A549 (cell line): ENCODE measurements at regions not wholly inside any gene's neighbourhood (a gene's known extent, or its start where the extent isn't known, plus 50 kb on each side); places are given as distances from the start of the nearest gene placed in this dataset.

Source experiments
- ATAC-seq, 2 experiments: fragments of 200-7000 bp in 1 of 2; fragments of >200 bp in 1 of 2; cut with Nextera tagmentation in 1 of 2; cut with Tn5 transposase in 1 of 2; 3 replicates each; pipeline versions ENCODE4 v1.8.0 to v1.9.1; 2018 to 2020; ENCODE audit warnings: mild to moderate bottlenecking in 1 of 2, moderate library complexity in 1 of 2
- CTCF ChIA-PET: fragments of 300-600 bp; sonication (Branson Sonifier 250); formaldehyde crosslinking; extraction: SDS; loops from one replicate; lab custom pipeline; 2021; ENCODE audit warnings: antibody characterized with exemption, inconsistent platforms; lab: Yijun Ruan, JAX
- POLR2A ChIA-PET: fragments of 350-600 bp; formaldehyde crosslinking; extraction: SDS; loops from one replicate; lab custom pipeline; 2021; ENCODE audit warnings: antibody characterized with exemption, inconsistent platforms; lab: Yijun Ruan, JAX
- DNase-seq, 2 experiments: peaks; one replicate each; pipeline versions ENCODE4 v3.0.0 to v3.0.0-alpha.2; 2011 to 2016; ENCODE audit warnings: low read depth in 1 of 2, low spot score in 1 of 2
- FAIRE-seq: peaks from 2 replicates; lab custom pipeline; 2011; peaks lifted over from hg19 to GRCh38; lab: Jason Lieb, UNC
- H3K27ac ChIP-seq, 2 experiments: fragments of >200 bp; sonication (Bioruptor Twin); formaldehyde crosslinking; 3 replicates each; pipeline ENCODE4 v1.5.1; 2016 to 2017
- H3K4me1 ChIP-seq: fragments of >200 bp; sonication (Bioruptor Twin); formaldehyde crosslinking; 3 replicates; pipeline ENCODE4 v1.6.1; 2016
- H3K4me2 ChIP-seq: fragments of >200 bp; sonication (Bioruptor Twin); formaldehyde crosslinking; 3 replicates; pipeline ENCODE4 v1.6.1; 2016
- H3K4me3 ChIP-seq: fragments of >200 bp; sonication (Bioruptor Twin); formaldehyde crosslinking; 3 replicates; pipeline ENCODE4 v1.5.1; 2016
- H3K9me3 ChIP-seq: fragments of >200 bp; sonication (Bioruptor Twin); formaldehyde crosslinking; 3 replicates; pipeline ENCODE4 v1.6.1; 2016
- CHD4 ChIP-seq: fragments of 200-600 bp; sonication (generic); IDR thresholded peaks from 2 replicates; pipeline ENCODE4 v1.6.1; 2016; ENCODE audit warnings: antibody characterized with exemption, mild to moderate bottlenecking, borderline replicate concordance
- CTCF ChIP-seq: fragments of >200 bp; sonication (Bioruptor Twin); formaldehyde crosslinking; IDR thresholded peaks from 3 replicates; pipeline ENCODE4 v1.5.1; 2016
- E2F6 ChIP-seq: IDR thresholded peaks from 2 replicates; pipeline ENCODE4 v1.6.1; 2012; ENCODE audit warnings: low read depth, borderline replicate concordance
- EHMT2 ChIP-seq: fragments of 200-600 bp; sonication (generic); IDR thresholded peaks from 2 replicates; pipeline ENCODE4 v1.6.1; 2016; ENCODE audit warnings: antibody characterized with exemption, low read depth, mild to moderate bottlenecking, moderate library complexity
- ELK1 ChIP-seq: fragments of 150-350 bp; IDR thresholded peaks from 2 replicates; pipeline ENCODE4 v1.6.1; 2014; ENCODE audit warnings: low read depth, mild to moderate bottlenecking, low read length
- EP300 ChIP-seq, 2 experiments: fragments of >200 bp; sonication (Bioruptor Twin); formaldehyde crosslinking; IDR thresholded peaks; 2 replicates in 1 of 2; 3 replicates in 1 of 2; pipeline ENCODE4 v1.6.1; 2016 to 2017
- ESRRA ChIP-seq: fragments of 150-350 bp; IDR thresholded peaks from 2 replicates; pipeline ENCODE4 v1.6.1; 2014; ENCODE audit warnings: mild to moderate bottlenecking, low read length, borderline replicate concordance
- FOSB ChIP-seq: fragments of 250-450 bp; sonication (Bioruptor Pico); IDR thresholded peaks from 2 replicates; pipeline ENCODE4 v1.5.0; 2020; ENCODE audit warnings: mild to moderate bottlenecking, moderate library complexity
- FOSL2 ChIP-seq, 2 experiments: fragments of 450-650 bp in 1 of 2; fragments of >200 bp in 1 of 2; sonication (Bioruptor Twin) in 1 of 2; formaldehyde crosslinking; IDR thresholded peaks; 2 replicates each; pipeline versions ENCODE4 v1.5.0 to v1.6.1; 2016 to 2020; ENCODE audit warnings: mild to moderate bottlenecking in 1 of 2, moderate library complexity in 1 of 2
- GATA3 ChIP-seq: IDR thresholded peaks from 2 replicates; pipeline ENCODE4 v1.6.1; 2012; ENCODE audit warnings: borderline replicate concordance
- HMGXB4 ChIP-seq: fragments of 250-450 bp; sonication (Bioruptor Pico); IDR thresholded peaks from 2 replicates; pipeline ENCODE4 v1.5.0; 2021; ENCODE audit warnings: mild to moderate bottlenecking, moderate library complexity, borderline replicate concordance
- HOXA7 ChIP-seq: fragments of 250-450 bp; sonication (Bioruptor Pico); IDR thresholded peaks from 2 replicates; pipeline ENCODE4 v1.5.0; 2020; ENCODE audit warnings: mild to moderate bottlenecking, moderate library complexity
- HOXB5 ChIP-seq: fragments of 250-450 bp; sonication (Bioruptor Pico); IDR thresholded peaks from 2 replicates; pipeline ENCODE4 v1.5.0; 2020; ENCODE audit warnings: mild to moderate bottlenecking, moderate library complexity
- JUN ChIP-seq, 2 experiments: fragments of >200 bp; sonication (Bioruptor Twin); formaldehyde crosslinking; IDR thresholded peaks; 2 replicates in 1 of 2; 3 replicates in 1 of 2; pipeline ENCODE4 v1.6.1; 2016 to 2017
- KDM5A ChIP-seq: fragments of 200-600 bp; sonication (generic); IDR thresholded peaks from 2 replicates; pipeline ENCODE4 v1.6.1; 2016; ENCODE audit warnings: antibody characterized with exemption, mild to moderate bottlenecking
- MAFK ChIP-seq: fragments of 450-650 bp; IDR thresholded peaks from 2 replicates; pipeline ENCODE4 v1.6.1; 2014; ENCODE audit not compliant: partially characterized antibody
- MAX ChIP-seq: IDR thresholded peaks from 2 replicates; pipeline ENCODE4 v1.6.1; 2012
- MAZ ChIP-seq: fragments of 150-350 bp; IDR thresholded peaks from 2 replicates; pipeline ENCODE4 v1.6.1; 2014; ENCODE audit warnings: antibody characterized with exemption, low read depth, low read length, borderline replicate concordance
- NFE2L2 ChIP-seq: fragments of 150-350 bp; conservative IDR thresholded peaks from 2 replicates; pipeline ENCODE4 v1.6.1; 2014; ENCODE audit warnings: low read length
- NPAS2 ChIP-seq: fragments of 250-450 bp; sonication (Bioruptor Pico); IDR thresholded peaks from 2 replicates; pipeline ENCODE4 v1.8.0; 2022; ENCODE audit warnings: mild to moderate bottlenecking, moderate library complexity, borderline replicate concordance
- PBX3 ChIP-seq: IDR thresholded peaks from 2 replicates; pipeline ENCODE4 v1.6.1; 2012
- RARB ChIP-seq: fragments of 250-450 bp; sonication (Bioruptor Pico); IDR thresholded peaks from 2 replicates; pipeline ENCODE4 v1.8.0; 2021; ENCODE audit warnings: mild to moderate bottlenecking, moderate library complexity
- REST ChIP-seq: fragments of 200-600 bp; sonication (generic); IDR thresholded peaks from 2 replicates; pipeline ENCODE4 v1.6.1; 2016; ENCODE audit warnings: antibody characterized with exemption, mild to moderate bottlenecking, moderate library complexity
- RNF2 ChIP-seq: fragments of 200-600 bp; sonication (generic); IDR thresholded peaks from 2 replicates; pipeline ENCODE4 v1.6.1; 2016; ENCODE audit warnings: low read depth, mild to moderate bottlenecking, antibody characterized with exemption, moderate library complexity, borderline replicate concordance
- SREBF2 ChIP-seq: fragments of 450-650 bp; IDR thresholded peaks from 2 replicates; pipeline ENCODE4 v1.6.1; 2014; ENCODE audit warnings: mild to moderate bottlenecking, moderate library complexity
- TP53 ChIP-seq: fragments of 250-450 bp; sonication (Bioruptor Pico); IDR thresholded peaks from 2 replicates; pipeline ENCODE4 v1.5.0; 2021; ENCODE audit warnings: mild to moderate bottlenecking, moderate library complexity
- ZFP36 ChIP-seq: fragments of 450-650 bp; IDR thresholded peaks from 2 replicates; pipeline ENCODE4 v1.6.1; 2014; ENCODE audit warnings: borderline replicate concordance; ENCODE audit not compliant: partially characterized antibody
- WGBS: methylation state at CpG from one replicate; pipeline ENCODE4 v1.1.6; 2017; ENCODE audit errors: missing lambda C conversion rate; 5-methylcytosine and 5-hydroxymethylcytosine counted together

GRCh38 chr5:72572236-72572765 lies 65.1 kb upstream of the ZNF366 start:
- DNase-seq (no peak), FAIRE-seq (no peak), ATAC-seq (no peak)
- WGBS, result 67% methylated on average over 4 of the region's 4 CpGs
- H3K9me3 ChIP-seq, result no peaks in the 10 kb centered on the region; the same call in 1 of the 3 replicates
- no peak overlapping the region for H3K4me2 ChIP-seq
- H3K4me1 ChIP-seq, result no peaks in the 10 kb centered on the region
- TF ChIP-seq RNF2 (no peak), TP53 (no peak), REST (no peak), HOXA7 (CRISPR knock-in tag) (no peak), EHMT2 (no peak), RARB (CRISPR knock-in tag) (no peak), MAZ (no peak), MAFK (no peak), SREBF2 (no peak), NFE2L2 (no peak), MAX (no peak), FOSL2 (IDR thresholded peaks at IDR 0.05) (no peak), FOSL2 (CRISPR knock-in tag; IDR thresholded peaks at IDR 0.05) (no peak), GATA3 (no peak), NPAS2 (no peak)
- CTCF ChIA-PET, result interaction anchor here (0.5 kb wide), 1 partner anchor 301 kb away, joined by 3 read pairs; no protein-coding TSS in a partner anchor
- POLR2A ChIA-PET, result no interaction called here
- no peak overlapping the region for H3K4me3 ChIP-seq
- no peak overlapping the region for H3K27ac ChIP-seq

GRCh38 chr5:72569408-72569944 lies 62.3 kb upstream of the ZNF366 start:
- no peak for DNase-seq
- ATAC-seq, result no peak
- H3K4me2 ChIP-seq, result no peak overlapping the region
- no peak overlapping the region for H3K27ac ChIP-seq
- no peak for FAIRE-seq
- 71% methylated on average over 5 of the region's 5 CpGs for WGBS
- no peaks in the 10 kb centered on the region for H3K4me1 ChIP-seq
- CTCF ChIA-PET, result no interaction called here
- POLR2A ChIA-PET, result no interaction called here
- no peak overlapping the region for H3K4me3 ChIP-seq
- no peaks in the 10 kb centered on the region; the same call in 2 of the 3 replicates for H3K9me3 ChIP-seq
- TF ChIP-seq ELK1, result no peak
- TF ChIP-seq ZFP36, result no peak
- no peak for TF ChIP-seq CHD4
- no peak for TF ChIP-seq HOXB5 (CRISPR knock-in tag)
- TF ChIP-seq JUN (IDR thresholded peaks at IDR 0.05), result no peak
- no peak for TF ChIP-seq HMGXB4 (CRISPR knock-in tag)
- TF ChIP-seq FOSB (CRISPR knock-in tag), result no peak
- TF ChIP-seq SREBF2, result no peak
- TF ChIP-seq EHMT2, result no peak
- no peak for TF ChIP-seq EP300 (IDR thresholded peaks at IDR 0.05)
- TF ChIP-seq ESRRA, result no peak
- no peak for TF ChIP-seq KDM5A
- no peak for TF ChIP-seq CTCF
- no peak for TF ChIP-seq E2F6
- TF ChIP-seq MAZ, result no peak
- no peak for TF ChIP-seq PBX3
